DND-41 (cell line): ENCODE measurements at regions not wholly inside any gene's neighbourhood (a gene's known extent, or its start where the extent isn't known, plus 50 kb on each side); places are given as distances from the start of the nearest gene placed in this dataset.

Experiments
- ATAC-seq: fragments of 200-7000 bp; cut with Tn5 transposase; 3 replicates; pipeline ENCODE4 v1.9.1; 2021; ENCODE audit warnings: low read depth; ENCODE audit not compliant: insufficient read depth
- DNase-seq: peaks from one replicate; pipeline ENCODE4 v3.0.0-alpha.2; 2020
- H2AFZ ChIP-seq: 2 replicates; pipeline ENCODE4 v1.6.0; 2012; ENCODE audit warnings: low read depth, low read length
- H3K27ac ChIP-seq: 2 replicates; pipeline ENCODE4 v1.5.1; 2012; ENCODE audit warnings: low read length, inconsistent platforms
- H3K27me3 ChIP-seq: fragments of 200-600 bp; sonication (generic); 2 replicates; pipeline ENCODE4 v1.6.0; 2012; ENCODE audit warnings: low read length, mild to moderate bottlenecking, inconsistent platforms; ENCODE audit not compliant: insufficient read depth, poor library complexity
- H3K36me3 ChIP-seq: 2 replicates; pipeline ENCODE4 v1.5.1; 2012; ENCODE audit warnings: low read length, inconsistent platforms; ENCODE audit not compliant: insufficient read depth
- H3K4me1 ChIP-seq: 2 replicates; pipeline ENCODE4 v1.5.1; 2012; ENCODE audit warnings: mild to moderate bottlenecking, low read length; ENCODE audit not compliant: insufficient read depth
- H3K4me2 ChIP-seq: 2 replicates; pipeline ENCODE4 v1.6.0; 2012; ENCODE audit warnings: mild to moderate bottlenecking, moderate library complexity, low read length, inconsistent platforms; ENCODE audit not compliant: insufficient read depth
- H3K4me3 ChIP-seq, 2 experiments: fragments of 200-600 bp in 1 of 2; shearing (Covaris generic) in 1 of 2; 2 replicates each; pipeline ENCODE4 v1.5.1; 2012 to 2016; ENCODE audit warnings: inconsistent platforms in 2 of 2, low read length in 2 of 2, mild to moderate bottlenecking in 2 of 2, low read depth in 1 of 2, moderate library complexity in 1 of 2
- H3K79me2 ChIP-seq: 2 replicates; pipeline ENCODE4 v1.6.0; 2012; ENCODE audit warnings: low read length, inconsistent platforms; ENCODE audit not compliant: insufficient read depth
- H3K9ac ChIP-seq: 2 replicates; pipeline ENCODE4 v1.6.0; 2012; ENCODE audit warnings: low read depth, mild to moderate bottlenecking, inconsistent platforms, low read length, moderate library complexity
- H3K9me3 ChIP-seq: 2 replicates; pipeline ENCODE4 v1.5.1; 2012; ENCODE audit warnings: low read length, moderate library complexity, mild to moderate bottlenecking, inconsistent platforms; ENCODE audit not compliant: insufficient read depth, severe bottlenecking
- H4K20me1 ChIP-seq: 2 replicates; pipeline ENCODE4 v1.6.0; 2012; ENCODE audit warnings: low read length; ENCODE audit not compliant: insufficient read depth
- EZH2 ChIP-seq: IDR thresholded peaks from 3 replicates; pipeline ENCODE4 v1.6.1; 2012; ENCODE audit warnings: borderline replicate concordance, low read depth, mild to moderate bottlenecking, moderate library complexity, low read length, inconsistent platforms; ENCODE audit not compliant: severe bottlenecking
- TF ChIP-seq, protein P1 (sequence below): IDR thresholded peaks from 2 replicates; pipeline ENCODE4 v1.5.1; 2012; ENCODE audit warnings: borderline replicate concordance, low read length, moderate library complexity, mild to moderate bottlenecking; ENCODE audit not compliant: poor library complexity, severe bottlenecking; ENCODE audit errors: extremely low read depth

- Histone ChIP-seq H3K36me3 (no peaks in the 10 kb centered on the region), H3K27ac (no peak overlapping the region), H3K4me3 (no peak overlapping the region), H3K4me2 (no peak overlapping the region), H3K27me3 (no peaks in the 10 kb centered on the region), H4K20me1 (no peaks in the 10 kb centered on the region), H3K79me2 (no peaks in the 10 kb centered on the region), H3K9me3 (no peaks in the 10 kb centered on the region), H3K9ac (no peak overlapping the region), H2AFZ (no peak overlapping the region), H3K4me1 (no peaks in the 10 kb centered on the region)
- ATAC-seq (no peak), DNase-seq (no peak)
- TF ChIP-seq EZH2 = no peak
- TF ChIP-seq, protein P1, sequence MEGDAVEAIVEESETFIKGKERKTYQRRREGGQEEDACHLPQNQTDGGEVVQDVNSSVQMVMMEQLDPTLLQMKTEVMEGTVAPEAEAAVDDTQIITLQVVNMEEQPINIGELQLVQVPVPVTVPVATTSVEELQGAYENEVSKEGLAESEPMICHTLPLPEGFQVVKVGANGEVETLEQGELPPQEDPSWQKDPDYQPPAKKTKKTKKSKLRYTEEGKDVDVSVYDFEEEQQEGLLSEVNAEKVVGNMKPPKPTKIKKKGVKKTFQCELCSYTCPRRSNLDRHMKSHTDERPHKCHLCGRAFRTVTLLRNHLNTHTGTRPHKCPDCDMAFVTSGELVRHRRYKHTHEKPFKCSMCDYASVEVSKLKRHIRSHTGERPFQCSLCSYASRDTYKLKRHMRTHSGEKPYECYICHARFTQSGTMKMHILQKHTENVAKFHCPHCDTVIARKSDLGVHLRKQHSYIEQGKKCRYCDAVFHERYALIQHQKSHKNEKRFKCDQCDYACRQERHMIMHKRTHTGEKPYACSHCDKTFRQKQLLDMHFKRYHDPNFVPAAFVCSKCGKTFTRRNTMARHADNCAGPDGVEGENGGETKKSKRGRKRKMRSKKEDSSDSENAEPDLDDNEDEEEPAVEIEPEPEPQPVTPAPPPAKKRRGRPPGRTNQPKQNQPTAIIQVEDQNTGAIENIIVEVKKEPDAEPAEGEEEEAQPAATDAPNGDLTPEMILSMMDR = no peak
Measured at GRCh38 chr12:33706927-33707326, 267.3 kb upstream of the SYT10 start.

- Histone ChIP-seq H3K4me1 (no peaks in the 10 kb centered on the region), H3K27me3 (no peaks in the 10 kb centered on the region), H3K79me2 (no peaks in the 10 kb centered on the region), H3K27ac (no peak overlapping the region), H3K4me3 (no peak overlapping the region), H3K36me3 (no peaks in the 10 kb centered on the region), H4K20me1 (no peaks in the 10 kb centered on the region), H2AFZ (no peak overlapping the region), H3K4me2 (no peak overlapping the region), H3K9me3 (no peaks in the 10 kb centered on the region), H3K9ac (no peak overlapping the region)
- TF ChIP-seq, protein P1 = no peak
- TF ChIP-seq EZH2 = no peak
- ATAC-seq (no peak), DNase-seq (no peak)
Measured at GRCh38 chr12:33708935-33709334, 269.3 kb upstream of the SYT10 start.

GRCh38 chr12:33710548-33710947 is 270.9 kb upstream of the SYT10 start:
- Histone ChIP-seq H3K27ac (no peak overlapping the region), H3K4me3 (no peak overlapping the region), H2AFZ (no peak overlapping the region), H3K36me3 (no peaks in the 10 kb centered on the region), H3K9ac (no peak overlapping the region), H3K4me1 (no peaks in the 10 kb centered on the region), H3K4me2 (no peak overlapping the region), H3K9me3 (no peaks in the 10 kb centered on the region), H3K79me2 (no peaks in the 10 kb centered on the region), H4K20me1 (no peaks in the 10 kb centered on the region), H3K27me3 (no peaks in the 10 kb centered on the region)
- no peak for ATAC-seq
- TF ChIP-seq EZH2 = no peak
- TF ChIP-seq, protein P1 = no peak
- DNase-seq = no peak

DNA sequence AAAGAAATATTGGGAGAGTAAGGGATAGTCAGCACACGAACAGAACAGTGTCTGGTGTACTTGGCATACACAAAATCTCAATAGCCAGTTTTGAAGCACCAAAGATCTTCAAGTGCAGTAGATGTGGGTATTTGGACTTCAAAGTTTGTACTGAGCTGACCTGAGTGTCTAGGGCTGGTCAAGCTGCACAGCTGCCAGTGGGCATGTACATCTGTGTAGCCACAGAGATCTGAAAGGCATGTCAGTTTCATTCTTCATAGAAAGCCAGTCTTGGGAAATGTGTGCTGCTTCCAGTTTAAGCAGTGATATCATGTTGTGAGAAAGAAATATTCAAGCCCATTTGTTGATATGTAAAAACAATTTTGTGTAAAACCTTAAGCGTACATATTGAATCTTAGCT is 279.0 kb upstream of the SYT10 start:
- Histone ChIP-seq H4K20me1 (no peaks in the 10 kb centered on the region), H3K36me3 (no peaks in the 10 kb centered on the region), H3K4me1 (no peaks in the 10 kb centered on the region), H3K27ac (no peak overlapping the region), H3K4me2 (no peak overlapping the region), H3K4me3 (no peak overlapping the region), H3K9me3 (no peaks in the 10 kb centered on the region), H3K27me3 (no peaks in the 10 kb centered on the region), H3K79me2 (no peaks in the 10 kb centered on the region), H3K9ac (no peak overlapping the region), H2AFZ (no peak overlapping the region)
- ATAC-seq (no peak), DNase-seq (no peak)
- TF ChIP-seq EZH2 = no peak
- TF ChIP-seq, protein P1 = no peak
